Skeletal muscle tissue (tissue), 3 donors: ENCODE measurements at regions not wholly inside any gene's neighbourhood (a gene's known extent, or its start where the extent isn't known, plus 50 kb on each side); places are given as distances from the start of the nearest gene placed in this dataset.
"Not testable (repeated sequence)": the region's sequence is repeated elsewhere in the genome, so short reads cannot be mapped to it uniquely, and the experiment has no call there.

ENCODE experiments used
- H3K27ac ChIP-seq: one replicate; pipeline ENCODE4 v1.7.0; 2013; ENCODE audit warnings: mild to moderate bottlenecking, low read depth, low read length, inconsistent platforms
- H3K27me3 ChIP-seq, 3 donors: one replicate each; pipeline ENCODE4 v1.7.0; 2013; ENCODE audit warnings: low read length in 3 of 3; ENCODE audit not compliant: control insufficient read depth in 3 of 3, insufficient read depth in 3 of 3
- H3K36me3 ChIP-seq, 3 donors: one replicate each; pipeline ENCODE4 v1.7.0; 2013; ENCODE audit warnings: low read length in 3 of 3; ENCODE audit not compliant: control insufficient read depth in 3 of 3, insufficient read depth in 3 of 3
- H3K4me1 ChIP-seq, 3 donors: one replicate each; pipeline ENCODE4 v1.7.0; 2013; ENCODE audit warnings: low read length in 3 of 3, mild to moderate bottlenecking in 3 of 3; ENCODE audit not compliant: control insufficient read depth in 3 of 3, insufficient read depth in 3 of 3
- H3K4me3 ChIP-seq, 3 donors: one replicate each; pipeline ENCODE4 v1.7.0; 2013; ENCODE audit warnings: low read length in 3 of 3
- H3K9ac ChIP-seq, 3 donors: one replicate each; pipeline ENCODE4 v1.7.0; 2013; ENCODE audit warnings: low read length in 3 of 3, mild to moderate bottlenecking in 3 of 3, moderate library complexity in 2 of 3, low read depth in 1 of 3
- H3K9me3 ChIP-seq, 3 donors: one replicate each; pipeline ENCODE4 v1.7.0; 2013; ENCODE audit warnings: low read length in 3 of 3; ENCODE audit not compliant: control insufficient read depth in 3 of 3
- donor health status: Osteomylitis.

- no peak overlapping the region for H3K27ac ChIP-seq
- no peak overlapping the region for H3K9ac ChIP-seq
- H3K27me3 ChIP-seq: peaks cover 8 to 13% (median 8%) of the 10 kb centered on the region in 3 donors
- H3K4me1 ChIP-seq: no peaks in the 10 kb centered on the region
- H3K9me3 ChIP-seq: no peaks in the 10 kb centered on the region
- H3K4me3 ChIP-seq: no peak overlapping the region
- H3K36me3 ChIP-seq: no peaks in the 10 kb centered on the region
Observed at GRCh38 chr17:27954548-27955495, 61.7 kb upstream of the LYRM9 start.

- Histone ChIP-seq H3K27ac (no peak overlapping the region), H3K9ac (no peak overlapping the region), H3K36me3 (no peaks in the 10 kb centered on the region), H3K9me3 (no peaks in the 10 kb centered on the region), H3K27me3 (peaks cover 4 to 8% (median 8%) of the 10 kb centered on the region in 3 donors), H3K4me3 (no peak overlapping the region), H3K4me1 (no peaks in the 10 kb centered on the region)
Observed at GRCh38 chr17:27956601-27957445, 63.7 kb upstream of the LYRM9 start.

- not testable (repeated sequence) for H3K4me3 ChIP-seq, H3K27ac ChIP-seq, H3K36me3 ChIP-seq, H3K4me1 ChIP-seq, H3K9ac ChIP-seq, H3K9me3 ChIP-seq, H3K27me3 ChIP-seq
Observed at GRCh38 chr17:27957446-27957793, 64.3 kb upstream of the LYRM9 start.

GRCh38 chr17:27958708-27959381, 65.7 kb upstream of the LYRM9 start:
- no peak overlapping the region for H3K4me3 ChIP-seq
- H3K27ac ChIP-seq: no peak overlapping the region
- no peaks in the 10 kb centered on the region for H3K4me1 ChIP-seq
- no peaks in the 10 kb centered on the region for H3K36me3 ChIP-seq
- peaks cover 0 to 4% (median 2%) of the 10 kb centered on the region in 3 donors for H3K27me3 ChIP-seq
- H3K9me3 ChIP-seq: no peaks in the 10 kb centered on the region
- no peak overlapping the region for H3K9ac ChIP-seq

- Histone ChIP-seq H3K4me3 (no peak overlapping the region), H3K27ac (no peak overlapping the region), H3K36me3 (no peaks in the 10 kb centered on the region), H3K9ac (no peak overlapping the region), H3K27me3 (peaks cover 0 to 4% (median 2%) of the 10 kb centered on the region in 3 donors), H3K4me1 (no peaks in the 10 kb centered on the region), H3K9me3 (no peaks in the 10 kb centered on the region)
Observed at GRCh38 chr17:27959382-27959709, 66.2 kb upstream of the LYRM9 start.

- Histone ChIP-seq H3K27ac (no peak overlapping the region), H3K4me3 (no peak overlapping the region), H3K4me1 (no peaks in the 10 kb centered on the region), H3K9me3 (no peaks in the 10 kb centered on the region), H3K36me3 (no peaks in the 10 kb centered on the region), H3K9ac (no peak overlapping the region), H3K27me3 (peaks cover 0 to 4% (median 0%) of the 10 kb centered on the region in 3 donors)
Observed at GRCh38 chr17:27960183-27960849, 67.2 kb upstream of the LYRM9 start.

GRCh38 chr17:27962581-27962980, 69.4 kb upstream of the LYRM9 start:
- H3K4me3 ChIP-seq, H3K4me1 ChIP-seq, H3K27ac ChIP-seq, H3K9ac ChIP-seq, H3K9me3 ChIP-seq, H3K27me3 ChIP-seq, H3K36me3 ChIP-seq: not testable (repeated sequence)

GRCh38 chr17:27965224-27965623, 72.1 kb upstream of the LYRM9 start:
- Histone ChIP-seq H3K27ac (no peak overlapping the region), H3K4me1 (no peaks in the 10 kb centered on the region), H3K27me3 (no peaks in the 10 kb centered on the region), H3K36me3 (no peaks in the 10 kb centered on the region), H3K9ac (no peak overlapping the region), H3K4me3 (no peak overlapping the region), H3K9me3 (no peaks in the 10 kb centered on the region)

- Histone ChIP-seq H3K9ac (no peak overlapping the region), H3K36me3 (no peaks in the 10 kb centered on the region), H3K27ac (no peak overlapping the region)
Observed at GRCh38 chr17:27968206-27968732, 74.2 kb upstream of the NLK start.

More at GRCh38 chr17:27968206-27968732, 74.2 kb upstream of the NLK start:
- Histone ChIP-seq H3K4me3 (no peak overlapping the region), H3K9me3 (no peaks in the 10 kb centered on the region), H3K4me1 (no peaks in the 10 kb centered on the region), H3K27me3 (no peaks in the 10 kb centered on the region)
